Kidney (tissue), 13 donors: ENCODE measurements at regions not wholly inside any gene's neighbourhood (a gene's known extent, or its start where the extent isn't known, plus 50 kb on each side); places are given as distances from the start of the nearest gene placed in this dataset.
"Not testable (repeated sequence)": the region's sequence is repeated elsewhere in the genome, so short reads cannot be mapped to it uniquely, and the experiment has no call there.

Experiments
- DNase-seq, 5 donors: peaks; one replicate each; pipeline ENCODE4 v3.0.0-alpha.2; 2013 to 2020
- FAIRE-seq: peaks from 2 replicates; lab custom pipeline; 2012; peaks lifted over from hg19 to GRCh38; lab: Jason Lieb, UNC
- H3K27ac ChIP-seq, 2 donors: one replicate each; pipeline ENCODE4 v1.7.0; 2013; ENCODE audit warnings: low read depth in 2 of 2, low read length in 2 of 2, inconsistent platforms in 1 of 2
- H3K27me3 ChIP-seq: one replicate; pipeline ENCODE4 v1.7.1; 2013; ENCODE audit warnings: low read length, inconsistent platforms; ENCODE audit not compliant: control insufficient read depth, insufficient read depth
- H3K36me3 ChIP-seq, 3 donors: one replicate each; pipeline versions ENCODE4 v1.7.0 to v1.7.1; 2013; ENCODE audit warnings: low read length in 3 of 3, control low read depth in 1 of 3, inconsistent platforms in 1 of 3; ENCODE audit not compliant: insufficient read depth in 3 of 3, control insufficient read depth in 2 of 3
- H3K4me1 ChIP-seq, 3 donors: one replicate each; pipeline versions ENCODE4 v1.7.0 to v1.7.1; 2013; ENCODE audit warnings: low read length in 3 of 3, inconsistent platforms in 1 of 3, low read depth in 1 of 3; ENCODE audit not compliant: control insufficient read depth in 2 of 3, insufficient read depth in 2 of 3
- H3K4me3 ChIP-seq, 3 donors: one replicate each; pipeline versions ENCODE4 v1.7.0 to v1.8.1; 2013; ENCODE audit warnings: low read length in 3 of 3, control low read depth in 1 of 3, inconsistent platforms in 1 of 3
- H3K9ac ChIP-seq, 3 donors: one replicate each; pipeline versions ENCODE4 v1.7.0 to v1.7.1; 2013; ENCODE audit warnings: low read length in 3 of 3, control low read depth in 1 of 3, inconsistent platforms in 1 of 3
- H3K9me3 ChIP-seq, 3 donors: one replicate each; pipeline versions ENCODE4 v1.7.0 to v1.7.1; 2013; ENCODE audit warnings: low read length in 3 of 3, control low read depth in 1 of 3, inconsistent platforms in 1 of 3; ENCODE audit not compliant: control insufficient read depth in 2 of 3, insufficient read depth in 1 of 3
- intact Hi-C: fragments of 100-400 bp; cut with DNase I; formaldehyde crosslinking; loops from one replicate; pipeline ENCODE4 v1.11.1; 2022
- TF ChIP-seq, protein P1 (sequence below): IDR thresholded peaks from 3 replicates; pipeline ENCODE4 v1.5.1; 2012; ENCODE audit warnings: mild to moderate bottlenecking, moderate library complexity, borderline replicate concordance; ENCODE audit not compliant: insufficient read depth; ENCODE audit errors: extremely low read depth
- donor health status: control.
- donor health status: control.
- donor health status: control.
- donor health status: control.
- donor health status: control.
- donor health status: DM: yes; HTN: yes; CAD: no.
- donor health status: Normal renal cell carcinoma (clear cell type).

DNA sequence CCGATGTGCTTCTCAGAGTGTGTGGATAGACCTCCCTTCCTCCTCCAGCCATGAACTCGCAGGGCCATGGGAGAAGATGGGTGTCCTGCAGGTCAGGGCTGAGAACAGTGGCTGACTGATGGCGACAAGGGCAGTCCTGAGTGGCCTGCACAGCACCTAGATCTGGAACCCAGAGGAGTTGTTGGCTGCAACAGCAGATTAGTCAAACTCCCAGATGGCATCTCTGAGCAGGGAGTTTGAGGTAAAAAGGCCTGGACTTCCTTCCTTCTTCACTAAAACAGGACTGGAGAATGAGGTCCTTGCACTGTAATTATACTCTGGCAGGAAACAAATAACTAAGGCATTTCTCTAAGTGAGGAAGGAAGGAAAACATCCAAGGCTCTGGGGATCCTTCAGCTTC is 160.8 kb downstream of the MYCN start:
- H3K27ac ChIP-seq, result no peak overlapping the region
- no peak overlapping the region for H3K4me3 ChIP-seq
- no peak for FAIRE-seq
- H3K27me3 ChIP-seq, result no peaks in the 10 kb centered on the region
- no peak for DNase-seq
- intact Hi-C loops, result no loop called here
- H3K9ac ChIP-seq, result no peak overlapping the region
- H3K9me3 ChIP-seq, result no peaks in the 10 kb centered on the region
- H3K4me1 ChIP-seq, result peaks cover 0 to 11% (median 3%) of the 10 kb centered on the region in 3 donors
- no peaks in the 10 kb centered on the region for H3K36me3 ChIP-seq
- TF ChIP-seq, protein P1, sequence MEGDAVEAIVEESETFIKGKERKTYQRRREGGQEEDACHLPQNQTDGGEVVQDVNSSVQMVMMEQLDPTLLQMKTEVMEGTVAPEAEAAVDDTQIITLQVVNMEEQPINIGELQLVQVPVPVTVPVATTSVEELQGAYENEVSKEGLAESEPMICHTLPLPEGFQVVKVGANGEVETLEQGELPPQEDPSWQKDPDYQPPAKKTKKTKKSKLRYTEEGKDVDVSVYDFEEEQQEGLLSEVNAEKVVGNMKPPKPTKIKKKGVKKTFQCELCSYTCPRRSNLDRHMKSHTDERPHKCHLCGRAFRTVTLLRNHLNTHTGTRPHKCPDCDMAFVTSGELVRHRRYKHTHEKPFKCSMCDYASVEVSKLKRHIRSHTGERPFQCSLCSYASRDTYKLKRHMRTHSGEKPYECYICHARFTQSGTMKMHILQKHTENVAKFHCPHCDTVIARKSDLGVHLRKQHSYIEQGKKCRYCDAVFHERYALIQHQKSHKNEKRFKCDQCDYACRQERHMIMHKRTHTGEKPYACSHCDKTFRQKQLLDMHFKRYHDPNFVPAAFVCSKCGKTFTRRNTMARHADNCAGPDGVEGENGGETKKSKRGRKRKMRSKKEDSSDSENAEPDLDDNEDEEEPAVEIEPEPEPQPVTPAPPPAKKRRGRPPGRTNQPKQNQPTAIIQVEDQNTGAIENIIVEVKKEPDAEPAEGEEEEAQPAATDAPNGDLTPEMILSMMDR, result no peak

DNA sequence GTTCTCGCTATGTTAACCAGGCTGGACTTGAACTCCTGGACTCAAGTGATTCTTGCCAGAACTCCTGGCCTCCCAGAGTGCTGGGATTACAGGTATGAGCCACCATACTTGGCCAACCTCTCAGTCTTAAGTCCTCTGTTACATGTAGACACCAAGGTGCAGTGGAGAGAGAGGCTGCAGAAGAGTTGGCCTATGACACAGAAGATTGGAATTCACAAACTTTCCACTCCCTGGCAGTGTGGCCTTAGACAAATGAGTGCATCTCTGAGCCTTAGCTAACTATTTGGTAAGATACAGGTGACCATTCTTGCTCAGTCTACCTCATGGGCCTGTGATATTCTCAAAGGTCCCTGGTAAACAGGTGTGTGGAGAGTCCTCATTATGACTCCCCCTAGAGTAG is 159.7 kb downstream of the MYCN start:
- TF ChIP-seq, protein P1, result no peak
- Histone ChIP-seq H3K4me1 (peaks cover 0 to 15% (median 6%) of the 10 kb centered on the region in 3 donors), H3K27me3 (no peaks in the 10 kb centered on the region), H3K36me3 (no peaks in the 10 kb centered on the region), H3K27ac (no peak overlapping the region), H3K4me3 (no peak overlapping the region), H3K9me3 (no peaks in the 10 kb centered on the region), H3K9ac (no peak overlapping the region)
- DNase-seq (no peak), FAIRE-seq (no peak)
- intact Hi-C loops, result no loop called here

DNA sequence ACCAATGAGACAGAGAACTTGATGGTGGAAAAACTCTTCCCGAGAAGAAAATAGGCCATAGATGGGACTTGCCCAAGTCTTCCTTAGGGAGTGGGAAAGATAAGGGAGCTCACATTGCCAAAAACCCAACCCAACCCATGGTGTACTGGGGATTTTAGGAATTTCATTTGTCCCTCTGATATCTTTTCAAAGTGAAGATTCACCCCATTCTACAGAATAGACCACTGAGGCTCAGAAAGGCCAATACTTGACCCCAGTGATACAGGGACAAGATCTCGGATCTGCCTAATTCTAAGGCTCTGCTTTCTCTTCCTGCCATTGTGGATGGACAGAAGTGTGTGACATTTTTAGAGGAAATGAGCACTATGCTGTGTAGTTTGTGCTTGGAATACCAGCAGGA is 159.0 kb downstream of the MYCN start:
- no peaks in the 10 kb centered on the region for H3K9me3 ChIP-seq
- FAIRE-seq, result no peak
- no peaks in the 10 kb centered on the region for H3K27me3 ChIP-seq
- H3K36me3 ChIP-seq, result no peaks in the 10 kb centered on the region
- peaks cover 0 to 22% (median 13%) of the 10 kb centered on the region in 3 donors for H3K4me1 ChIP-seq
- TF ChIP-seq, protein P1, result no peak
- DNase-seq, result no peak
- no peak overlapping the region for H3K4me3 ChIP-seq
- intact Hi-C loops, result no loop called here
- no peak overlapping the region for H3K27ac ChIP-seq
- no peak overlapping the region for H3K9ac ChIP-seq

DNA sequence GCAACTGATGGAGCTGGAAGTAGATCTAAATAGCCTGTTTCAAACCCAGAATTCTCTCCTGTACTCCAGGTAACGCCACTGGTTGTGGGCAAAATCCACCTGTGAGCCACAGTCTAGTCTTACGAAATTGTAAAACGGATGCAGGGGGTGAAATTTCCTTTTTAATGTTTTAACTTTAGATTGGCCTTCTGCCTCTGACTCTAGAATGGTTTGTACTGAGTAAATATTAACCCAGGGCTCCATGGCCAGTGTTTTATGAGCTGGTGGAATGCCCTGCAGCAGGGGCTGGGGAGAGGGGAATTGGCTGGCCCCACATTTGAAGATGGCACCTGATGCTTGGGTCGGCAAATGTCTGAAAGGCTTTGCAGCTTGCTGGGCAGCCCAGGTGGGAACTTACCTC is 156.6 kb downstream of the MYCN start:
- TF ChIP-seq, protein P1, result no peak
- no peak overlapping the region for H3K4me3 ChIP-seq
- H3K4me1 ChIP-seq, result peaks cover 0 to 27% (median 17%) of the 10 kb centered on the region in 3 donors
- H3K27ac ChIP-seq, result no peak overlapping the region
- intact Hi-C loops, result no loop called here
- no peak overlapping the region for H3K9ac ChIP-seq
- peak in 3 of 5 donors; percentile 39 to 69 (median 52) for DNase-seq
- H3K36me3 ChIP-seq, result no peaks in the 10 kb centered on the region
- no peaks in the 10 kb centered on the region for H3K27me3 ChIP-seq
- FAIRE-seq, result no peak
- H3K9me3 ChIP-seq, result no peaks in the 10 kb centered on the region

DNA sequence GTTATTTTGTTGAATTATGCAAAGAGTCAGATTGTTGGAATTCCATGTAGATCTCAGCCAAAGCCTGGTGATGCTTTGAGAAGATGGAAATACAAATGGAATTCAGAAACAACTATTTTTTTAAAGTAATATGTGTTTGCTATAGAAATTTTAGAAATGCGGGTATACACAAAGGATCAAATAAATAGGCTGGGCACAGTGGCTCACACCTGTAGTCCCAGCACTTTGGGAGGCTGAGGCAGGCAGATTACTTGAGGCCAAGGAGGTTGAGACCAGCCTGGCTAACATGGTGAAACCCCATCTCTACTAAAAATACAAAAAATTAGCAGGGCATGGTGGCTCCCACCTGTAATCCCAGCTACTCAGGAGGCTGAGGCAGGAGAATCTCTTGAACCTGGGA is 155.1 kb downstream of the MYCN start:
- H3K27ac ChIP-seq, H3K27me3 ChIP-seq, DNase-seq, H3K9ac ChIP-seq, H3K4me3 ChIP-seq, H3K9me3 ChIP-seq, FAIRE-seq, intact Hi-C loops, H3K36me3 ChIP-seq: not testable (repeated sequence)
- peaks cover 0 to 27% (median 17%) of the 10 kb centered on the region in 3 donors for H3K4me1 ChIP-seq
